HCT116 (cell line): ENCODE measurements at regions not wholly inside any gene's neighbourhood (a gene's known extent, or its start where the extent isn't known, plus 50 kb on each side); places are given as distances from the start of the nearest gene placed in this dataset.

Experiments used
- ATAC-seq: fragments of 200-7000 bp; cut with Tn5 transposase; 2 replicates; pipeline ENCODE4 v1.9.1; 2020; ENCODE audit warnings: mild to moderate bottlenecking, moderate library complexity
- BruUV-seq: library from RNA; stranded (reverse); fragments of 400-500 nt; replicated peaks from 2 replicates; lab custom pipeline; 2021; lab: Mats Ljungman, UMichigan
- CTCF ChIA-PET: fragments of 300-600 bp; sonication (Branson Sonifier 250); formaldehyde crosslinking; loops from one replicate; lab custom pipeline; 2021; ENCODE audit warnings: antibody characterized with exemption; lab: Charles Lee
- POLR2A ChIA-PET: fragments of 300-600, 350-600 bp; sonication (Branson Sonifier 250); formaldehyde crosslinking; loops from one replicate; lab custom pipeline; 2021; ENCODE audit warnings: antibody characterized with exemption; lab: Charles Lee
- RAD21 ChIA-PET, 2 experiments: fragments of 300-600 bp; sonication (Branson Sonifier 250); formaldehyde crosslinking; loops; one replicate each; lab custom pipeline; 2023; ENCODE audit warnings: low total read pairs in 2 of 2; ENCODE audit not compliant: uncharacterized antibody in 2 of 2, unreplicated experiment in 2 of 2, low non-redundant PET in 1 of 2; lab: Charles Lee
- DNase-seq: peaks from one replicate; pipeline ENCODE4 v3.0.0-alpha.2; 2010; ENCODE audit warnings: low read depth, low spot score
- H2AFZ ChIP-seq: fragments of 200-600 bp; shearing (Covaris generic), sonication (generic); 2 replicates; pipeline ENCODE4 v1.6.1; 2017; ENCODE audit warnings: low read depth, mixed run types, mixed read lengths, antibody characterized with exemption, low read length; ENCODE audit not compliant: poor library complexity, severe bottlenecking
- H3K27ac ChIP-seq: 2 replicates; pipeline ENCODE4 v1.5.1; 2012; ENCODE audit warnings: low read depth, low read length
- H3K27me3 ChIP-seq: fragments of 200-600 bp; sonication (generic); 2 replicates; pipeline ENCODE4 v1.6.1; 2016; ENCODE audit warnings: mixed run types, low read length, mixed read lengths; ENCODE audit not compliant: insufficient read depth
- H3K36me3 ChIP-seq, 2 experiments: fragments of 200-500 bp in 1 of 2; fragments of 200-600 bp in 1 of 2; sonication (Bioruptor generic) in 1 of 2; sonication (generic) in 1 of 2; 2 replicates each; pipeline versions ENCODE4 v1.5.1 to v1.6.1; 2014 to 2016; ENCODE audit warnings: low read length in 2 of 2, inconsistent platforms in 1 of 2, mixed read lengths in 1 of 2, mixed run types in 1 of 2; ENCODE audit not compliant: insufficient read depth in 2 of 2, control insufficient read depth in 1 of 2
- H3K4me1 ChIP-seq, 2 experiments: fragments of 200-600 bp in 1 of 2; sonication (generic) in 1 of 2; 2 replicates each; pipeline versions ENCODE4 v1.5.1 to v1.6.1; 2012 to 2017; ENCODE audit warnings: low read length in 2 of 2, inconsistent platforms in 1 of 2, mild to moderate bottlenecking in 1 of 2, mixed read lengths in 1 of 2, mixed run types in 1 of 2, moderate library complexity in 1 of 2; ENCODE audit not compliant: insufficient read depth in 2 of 2, control insufficient read depth in 1 of 2
- H3K4me2 ChIP-seq: fragments of 200-600 bp; sonication (generic); 2 replicates; pipeline ENCODE4 v1.6.1; 2017; ENCODE audit warnings: mixed run types, low read length, mixed read lengths
- H3K4me3 ChIP-seq, 2 experiments: fragments of 200-600 bp in 1 of 2; sonication (generic) in 1 of 2; replicated peaks in 1 of 2; 2 replicates each; pipeline ENCODE4 v1.5.1; 2011 to 2016; ENCODE audit warnings: low read length in 2 of 2, control low read depth in 1 of 2, low read depth in 1 of 2, mild to moderate bottlenecking in 1 of 2, mixed read lengths in 1 of 2, mixed run types in 1 of 2
- H3K79me2 ChIP-seq: fragments of 200-600 bp; sonication (generic); 2 replicates; pipeline ENCODE4 v1.6.1; 2017; ENCODE audit warnings: mild to moderate bottlenecking, mixed run types, low read length, moderate library complexity, mixed read lengths; ENCODE audit not compliant: insufficient read depth
- H3K9ac ChIP-seq: fragments of 200-600 bp; sonication (generic); 2 replicates; pipeline ENCODE4 v1.6.1; 2016; ENCODE audit warnings: low read length, mixed read lengths
- H3K9me2 ChIP-seq: fragments of 200-600 bp; sonication (generic), shearing (Covaris generic); 2 replicates; pipeline ENCODE4 v1.6.1; 2017; ENCODE audit warnings: mixed run types, mild to moderate bottlenecking, moderate library complexity; ENCODE audit not compliant: insufficient read depth
- H3K9me3 ChIP-seq, 2 experiments: fragments of 200-500 bp in 1 of 2; fragments of 200-600 bp in 1 of 2; sonication (Bioruptor generic) in 1 of 2; sonication (generic) in 1 of 2; 2 replicates each; pipeline ENCODE4 v1.6.1; 2014 to 2017; ENCODE audit warnings: low read length in 2 of 2, mixed read lengths in 2 of 2, inconsistent platforms in 1 of 2, low read depth in 1 of 2, mild to moderate bottlenecking in 1 of 2, mixed run types in 1 of 2, moderate library complexity in 1 of 2; ENCODE audit not compliant: control insufficient read depth in 1 of 2, insufficient read depth in 1 of 2
- H4K20me1 ChIP-seq: fragments of 200-600 bp; sonication (generic), shearing (Covaris generic); 2 replicates; pipeline ENCODE4 v1.6.1; 2017; ENCODE audit warnings: mixed run types, mild to moderate bottlenecking, moderate library complexity; ENCODE audit not compliant: insufficient read depth
- ATF3 ChIP-seq: IDR thresholded peaks from 2 replicates; pipeline ENCODE4 v1.6.1; 2012
- CEBPB ChIP-seq: IDR thresholded peaks from 2 replicates; pipeline ENCODE4 v1.6.1; 2012; ENCODE audit warnings: low read depth
- CTCF ChIP-seq, 3 experiments: fragments of 200-600 bp in 1 of 3; sonication (generic) in 1 of 3; IDR thresholded peaks in 2 of 3; conservative IDR thresholded peaks in 1 of 3; 2 replicates each; pipeline ENCODE4 v1.5.1; 2012 to 2017; ENCODE audit warnings: low read depth in 2 of 3, low read length in 2 of 3, antibody characterized with exemption in 1 of 3, borderline replicate concordance in 1 of 3, control low read depth in 1 of 3, mild to moderate bottlenecking in 1 of 3, mixed read lengths in 1 of 3, mixed run types in 1 of 3, moderate library complexity in 1 of 3; ENCODE audit not compliant: insufficient read depth in 1 of 3
- ELF1 ChIP-seq: IDR thresholded peaks from 2 replicates; pipeline ENCODE4 v1.6.1; 2012; ENCODE audit warnings: low read depth, borderline replicate concordance
- EZH2 ChIP-seq: fragments of 200-600 bp; sonication (generic); IDR thresholded peaks from 2 replicates; pipeline ENCODE4 v1.6.1; 2017; ENCODE audit warnings: antibody characterized with exemption, mixed run types
- FOSL1 ChIP-seq: IDR thresholded peaks from 2 replicates; pipeline ENCODE4 v1.6.1; 2012; ENCODE audit warnings: low read depth
- JUND ChIP-seq: IDR thresholded peaks from 2 replicates; pipeline ENCODE4 v1.6.1; 2012
- POLR2AphosphoS5 ChIP-seq: IDR thresholded peaks from 2 replicates; pipeline ENCODE4 v1.6.1; 2011; ENCODE audit warnings: mild to moderate bottlenecking, low read depth, low read length, moderate library complexity
- REST ChIP-seq: IDR thresholded peaks from 2 replicates; pipeline ENCODE4 v1.6.1; 2012; ENCODE audit warnings: low read depth
- SIN3A ChIP-seq: IDR thresholded peaks from 2 replicates; pipeline ENCODE4 v1.6.1; 2012; ENCODE audit warnings: low read depth
- SP1 ChIP-seq: IDR thresholded peaks from 2 replicates; pipeline ENCODE4 v1.6.1; 2012; ENCODE audit warnings: low read depth
- YY1 ChIP-seq: IDR thresholded peaks from 2 replicates; pipeline ENCODE4 v1.6.1; 2011; ENCODE audit warnings: low read length, low read depth, moderate library complexity, mild to moderate bottlenecking; ENCODE audit not compliant: insufficient replicate concordance; ENCODE audit errors: extremely low read depth
- ZBTB33 ChIP-seq: IDR thresholded peaks from 2 replicates; pipeline ENCODE4 v1.6.1; 2011; ENCODE audit warnings: mild to moderate bottlenecking, low read length, moderate library complexity; ENCODE audit not compliant: insufficient replicate concordance; ENCODE audit errors: extremely low read depth
- ZFX ChIP-seq: fragments of 450-650 bp; IDR thresholded peaks from 2 replicates; pipeline ENCODE4 v1.6.1; 2017
- intact Hi-C: fragments of 100-400 bp; cut with micrococcal nuclease; formaldehyde crosslinking; loops from 2 replicates; pipeline ENCODE4 v1.10.0; 2022

- TF ChIP-seq FOSL1, result no peak
- no peak for TF ChIP-seq ZBTB33
- TF ChIP-seq EZH2, result no peak
- TF ChIP-seq ATF3, result no peak
Observed at GRCh38 chr15:38888701-38889221, 324.1 kb upstream of the RASGRP1 start (continued).

- RAD21 ChIA-PET, result no interaction called here
- no peak overlapping the region for H3K27ac ChIP-seq
- no TSS peak for BruUV-seq
- TF ChIP-seq JUND, result no peak
- TF ChIP-seq ELF1, result no peak
- TF ChIP-seq REST, result no peak
- TF ChIP-seq ZBTB33, result no peak
- no peak for TF ChIP-seq ZFX
- no peak for TF ChIP-seq CTCF (IDR thresholded peaks at IDR 0.05 in 2 of 3, conservative IDR thresholded peaks at IDR 0.05 in 1 of 3; ENCODE audit: borderline replicate concordance in 1 of 3, insufficient read depth in 1 of 3, low read depth in 2 of 3, low read length in 2 of 3)
- TF ChIP-seq SIN3A, result no peak
- TF ChIP-seq POLR2AphosphoS5, result no peak
- TF ChIP-seq ATF3, result no peak
- no peak for TF ChIP-seq YY1
- TF ChIP-seq SP1, result no peak
- no peak for TF ChIP-seq FOSL1
- no peak for TF ChIP-seq CEBPB
- TF ChIP-seq EZH2, result no peak
Observed at GRCh38 chr15:38890194-38890593, 325.6 kb upstream of the RASGRP1 start.

More at GRCh38 chr15:38890194-38890593, 325.6 kb upstream of the RASGRP1 start:
- Histone ChIP-seq H3K36me3 (no peaks in the 10 kb centered on the region), H2AFZ (no peak overlapping the region), H3K9me2 (no peaks in the 10 kb centered on the region), H3K9ac (no peak overlapping the region), H4K20me1 (no peaks in the 10 kb centered on the region), H3K27me3 (no peaks in the 10 kb centered on the region), H3K79me2 (no peaks in the 10 kb centered on the region), H3K4me3 (no peak overlapping the region), H3K4me1 (peaks cover 11 to 23% of the 10 kb centered on the region in 2 experiments), H3K9me3 (no peaks in the 10 kb centered on the region), H3K4me2 (no peak overlapping the region)
- intact Hi-C loops, result no loop called here
- CTCF ChIA-PET, result no interaction called here
- POLR2A ChIA-PET, result no interaction called here
- ATAC-seq (no peak), DNase-seq (no peak)
